H1 (cell line): ENCODE measurements at regions not wholly inside any gene's neighbourhood (a gene's known extent, or its start where the extent isn't known, plus 50 kb on each side); places are given as distances from the start of the nearest gene placed in this dataset.

Source experiments
- CTCF ChIA-PET: fragments of 300-600 bp; sonication (Branson Sonifier 250); formaldehyde crosslinking; loops from one replicate; lab custom pipeline; 2021; ENCODE audit not compliant: partially characterized antibody; lab: Charles Lee
- POLR2A ChIA-PET: fragments of 300-600 bp; sonication (Branson Sonifier 250); formaldehyde crosslinking; loops from one replicate; lab custom pipeline; 2021; ENCODE audit warnings: inconsistent platforms; ENCODE audit not compliant: partially characterized antibody; lab: Charles Lee
- DNase-seq, 2 experiments: peaks; one replicate each; pipeline versions ENCODE4 v3.0.0 to v3.0.0-alpha.2; 2010 to 2022; ENCODE audit warnings: low spot score in 2 of 2, low read depth in 1 of 2, mixed read lengths in 1 of 2
- FAIRE-seq: peaks from 2 replicates; lab custom pipeline; 2011; peaks lifted over from hg19 to GRCh38; lab: Jason Lieb, UNC
- H2AFZ ChIP-seq: 2 replicates; pipeline ENCODE4 v1.8.1; 2012; ENCODE audit warnings: low read length, inconsistent platforms
- H2AK5ac ChIP-seq: 2 replicates; pipeline ENCODE4 v1.6.1; 2013; ENCODE audit warnings: low read depth, low read length
- H2BK120ac ChIP-seq: replicated peaks from 2 replicates; pipeline ENCODE3; 2013; ENCODE audit warnings: low read depth, low read length, inconsistent platforms
- H2BK12ac ChIP-seq: 2 replicates; pipeline ENCODE4 v1.6.1; 2013; ENCODE audit warnings: low read depth, low read length
- H2BK15ac ChIP-seq: 2 replicates; pipeline ENCODE4 v1.6.1; 2013; ENCODE audit warnings: low read length
- H2BK20ac ChIP-seq: 2 replicates; pipeline ENCODE4 v1.6.1; 2013; ENCODE audit warnings: low read length
- H2BK5ac ChIP-seq: 2 replicates; pipeline ENCODE4 v1.6.1; 2013; ENCODE audit warnings: low read depth, low read length
- H3K14ac ChIP-seq: 2 replicates; pipeline ENCODE4 v1.6.1; 2013; ENCODE audit warnings: inconsistent platforms; ENCODE audit not compliant: insufficient read length
- H3K18ac ChIP-seq: 2 replicates; pipeline ENCODE4 v1.6.1; 2013; ENCODE audit warnings: low read length; ENCODE audit errors: extremely low read depth
- H3K23ac ChIP-seq: 2 replicates; pipeline ENCODE4 v1.6.1; 2013; ENCODE audit warnings: inconsistent platforms; ENCODE audit not compliant: insufficient read length
- H3K23me2 ChIP-seq: 2 replicates; pipeline ENCODE4 v1.6.1; 2013; ENCODE audit warnings: low read depth, low read length
- H3K27ac ChIP-seq: 2 replicates; pipeline ENCODE4 v1.6.1; 2011; ENCODE audit warnings: low read depth, low read length, inconsistent platforms
- H3K27me3 ChIP-seq, 4 experiments: replicated peaks in 1 of 4; 1 replicate in 1 of 4; 2 replicates in 3 of 4; pipeline versions ENCODE4 v1.6.1 to v1.8.1; 2011 to 2013; ENCODE audit warnings: low read length in 3 of 4, mild to moderate bottlenecking in 3 of 4, inconsistent platforms in 2 of 4, mixed read lengths in 2 of 4, moderate library complexity in 1 of 4; ENCODE audit not compliant: control insufficient read depth in 3 of 4, insufficient read depth in 3 of 4; ENCODE audit errors: extremely low read depth in 1 of 4
- H3K36me3 ChIP-seq, 4 experiments: 2 replicates each; pipeline versions ENCODE4 v1.6.1 to v1.8.1; 2011 to 2013; ENCODE audit warnings: mild to moderate bottlenecking in 4 of 4, low read length in 3 of 4, moderate library complexity in 2 of 4, control low read depth in 1 of 4, inconsistent platforms in 1 of 4; ENCODE audit not compliant: insufficient read depth in 4 of 4, control insufficient read depth in 2 of 4
- H3K4ac ChIP-seq: replicated peaks from 2 replicates; pipeline ENCODE3; 2013; ENCODE audit warnings: low read length, low read depth, mixed read lengths, inconsistent platforms; ENCODE audit not compliant: insufficient read length
- H3K4me1 ChIP-seq, 4 experiments: replicated peaks in 1 of 4; 1 replicate in 1 of 4; 2 replicates in 3 of 4; pipeline versions ENCODE4 v1.6.1 to v1.8.1; 2011 to 2013; ENCODE audit warnings: low read length in 3 of 4, inconsistent platforms in 2 of 4, mixed read lengths in 1 of 4; ENCODE audit not compliant: insufficient read depth in 4 of 4, control insufficient read depth in 3 of 4
- H3K4me2 ChIP-seq, 2 experiments: 2 replicates each; pipeline versions ENCODE4 v1.6.1 to v1.8.1; 2011 to 2013; ENCODE audit warnings: low read depth in 2 of 2, low read length in 2 of 2, control low read depth in 1 of 2, inconsistent platforms in 1 of 2, mild to moderate bottlenecking in 1 of 2; ENCODE audit not compliant: insufficient read depth in 1 of 2
- H3K4me3 ChIP-seq, 4 experiments: fragments of 200-600, 300-600 bp in 1 of 4; sonication (generic), shearing (Covaris generic), sonication (Bioruptor Twin) in 1 of 4; 2 replicates each; pipeline versions ENCODE4 v1.5.1 to v1.8.1; 2011 to 2016; ENCODE audit warnings: low read length in 4 of 4, low read depth in 3 of 4, control low read depth in 2 of 4, inconsistent platforms in 2 of 4, mild to moderate bottlenecking in 2 of 4, mixed read lengths in 1 of 4, moderate library complexity in 1 of 4; ENCODE audit not compliant: insufficient read depth in 2 of 4; ENCODE audit errors: extremely low read depth in 1 of 4
- H3K56ac ChIP-seq: replicated peaks from 2 replicates; pipeline ENCODE3; 2013; ENCODE audit warnings: low read depth, mild to moderate bottlenecking, mixed read lengths, low read length, inconsistent platforms; ENCODE audit not compliant: insufficient read length
- H3K79me1 ChIP-seq: 2 replicates; pipeline ENCODE4 v1.6.1; 2013; ENCODE audit warnings: low read depth, low read length, control low read depth
- H3K79me2 ChIP-seq, 2 experiments: 2 replicates each; pipeline versions ENCODE4 v1.6.1 to v1.8.1; 2012 to 2013; ENCODE audit warnings: low read length in 2 of 2, mild to moderate bottlenecking in 2 of 2, inconsistent platforms in 1 of 2; ENCODE audit not compliant: insufficient read depth in 2 of 2, control insufficient read depth in 1 of 2
- H3K9ac ChIP-seq, 4 experiments: replicated peaks in 1 of 4; 1 replicate in 1 of 4; 2 replicates in 3 of 4; pipeline versions ENCODE4 v1.6.1 to v1.8.1; 2011 to 2013; ENCODE audit warnings: low read depth in 3 of 4, low read length in 3 of 4, control low read depth in 2 of 4, mild to moderate bottlenecking in 2 of 4, moderate library complexity in 2 of 4, inconsistent platforms in 1 of 4; ENCODE audit errors: extremely low read depth in 1 of 4
- H3K9me3 ChIP-seq, 2 experiments: 2 replicates each; pipeline versions ENCODE4 v1.6.1 to v1.8.1; 2012 to 2013; ENCODE audit warnings: mild to moderate bottlenecking in 2 of 2, moderate library complexity in 2 of 2, control low read depth in 1 of 2, inconsistent platforms in 1 of 2, low read depth in 1 of 2, low read length in 1 of 2, mixed read lengths in 1 of 2; ENCODE audit not compliant: insufficient read depth in 2 of 2
- H4K20me1 ChIP-seq, 2 experiments: replicated peaks in 1 of 2; 2 replicates each; pipeline versions ENCODE3 to v1.8.1; 2011 to 2013; ENCODE audit warnings: inconsistent platforms in 2 of 2, low read length in 2 of 2, mild to moderate bottlenecking in 1 of 2; ENCODE audit not compliant: insufficient read depth in 2 of 2, control insufficient read depth in 1 of 2
- H4K5ac ChIP-seq: 2 replicates; pipeline ENCODE4 v1.6.1; 2013; ENCODE audit warnings: low read length, low read depth, mixed read lengths, inconsistent platforms; ENCODE audit not compliant: insufficient read length
- H4K8ac ChIP-seq: 2 replicates; pipeline ENCODE4 v1.8.0; 2013; ENCODE audit warnings: mild to moderate bottlenecking, moderate library complexity, low read length, inconsistent platforms; ENCODE audit not compliant: insufficient read depth; ENCODE audit errors: extremely low read depth
- H4K91ac ChIP-seq: replicated peaks from 2 replicates; pipeline ENCODE3; 2013; ENCODE audit warnings: low read length, mixed read lengths, inconsistent platforms; ENCODE audit not compliant: insufficient read length
- ASH2L ChIP-seq: fragments of 200-600, 300-600 bp; sonication (generic); IDR thresholded peaks from one replicate; pipeline ENCODE4 v1.7.1; 2017; ENCODE audit warnings: low read length
- ATF3 ChIP-seq: IDR thresholded peaks from 2 replicates; pipeline ENCODE4 v1.6.1; 2011; ENCODE audit warnings: low read depth, mild to moderate bottlenecking, low read length; ENCODE audit not compliant: insufficient read depth
- BRCA1 ChIP-seq: IDR thresholded peaks from 2 replicates; pipeline ENCODE4 v1.6.1; 2012; ENCODE audit warnings: low read depth, low read length, improper control_type of control experiment
- CBX8 ChIP-seq: fragments of 300-800, 300-1000 bp; sonication (generic); IDR thresholded peaks from 2 replicates; pipeline ENCODE4 v1.7.1; 2016; ENCODE audit warnings: low read depth, low read length, borderline replicate concordance
- CEBPB ChIP-seq: IDR thresholded peaks from 2 replicates; pipeline ENCODE4 v1.6.1; 2012; ENCODE audit warnings: low read depth, low read length
- CHD2 ChIP-seq: IDR thresholded peaks from 2 replicates; pipeline ENCODE4 v1.6.1; 2012; ENCODE audit warnings: low read length, improper control_type of control experiment
- EGR1 ChIP-seq: IDR thresholded peaks from 2 replicates; pipeline ENCODE4 v1.6.1; 2011; ENCODE audit warnings: low read depth, low read length, borderline replicate concordance
- HDAC2 ChIP-seq, 2 experiments: fragments of 300-600 bp in 1 of 2; sonication (generic) in 1 of 2; IDR thresholded peaks; 2 replicates each; pipeline ENCODE4 v1.6.1; 2011 to 2012; ENCODE audit warnings: low read depth in 2 of 2, low read length in 2 of 2, mild to moderate bottlenecking in 2 of 2, moderate library complexity in 2 of 2, borderline replicate concordance in 1 of 2, inconsistent platforms in 1 of 2
- JUN ChIP-seq: IDR thresholded peaks from 2 replicates; pipeline ENCODE4 v1.6.1; 2011; ENCODE audit warnings: low read depth, mild to moderate bottlenecking, improper control_type of control experiment, low read length
- MAX ChIP-seq: IDR thresholded peaks from 2 replicates; pipeline ENCODE4 v1.6.1; 2012; ENCODE audit warnings: inconsistent platforms
- NANOG ChIP-seq: IDR thresholded peaks from 2 replicates; pipeline ENCODE4 v1.6.1; 2011; ENCODE audit warnings: low read length, low read depth, mild to moderate bottlenecking, inconsistent platforms; ENCODE audit not compliant: insufficient read depth, poor library complexity, severe bottlenecking
- TAF7 ChIP-seq: optimal IDR thresholded peaks from 2 replicates; pipeline ENCODE3; 2011; ENCODE audit warnings: low read depth, mild to moderate bottlenecking, inconsistent platforms, low read length, moderate library complexity, borderline replicate concordance
- TBP ChIP-seq: IDR thresholded peaks from 2 replicates; pipeline ENCODE4 v1.6.1; 2011; ENCODE audit warnings: low read depth, low read length, improper control_type of control experiment
- YY1 ChIP-seq: IDR thresholded peaks from 2 replicates; pipeline ENCODE4 v1.6.1; 2011; ENCODE audit warnings: low read depth, mild to moderate bottlenecking, low read length
- WGBS, 2 experiments: shearing (Covaris generic) in 1 of 2; methylation state at CpG; one replicate each; pipeline versions ENCODE4 v1.1.6 to v1.1.7; 2013 to 2015; ENCODE audit warnings: low lambda C conversion rate in 2 of 2, mixed read lengths in 2 of 2, inconsistent platforms in 1 of 2, low coverage in 1 of 2, missing lambda C conversion rate in 1 of 2; ENCODE audit not compliant: insufficient replicate concordance in 2 of 2, insufficient coverage in 1 of 2, insufficient read length in 1 of 2; ENCODE audit errors: extremely low coverage in 1 of 2, missing lambda C conversion rate in 1 of 2; 5-methylcytosine and 5-hydroxymethylcytosine counted together

GRCh38 chr2:128786316-128786715, 467.6 kb upstream of the HS6ST1 start:
- no peak overlapping the region for H3K4me3 ChIP-seq
- TF ChIP-seq TBP (no peak), HDAC2 (IDR thresholded peaks at IDR 0.05; ENCODE audit: borderline replicate concordance in 1 of 2, low read depth in 2 of 2, low read length in 2 of 2) (no peak), JUN (no peak), NANOG (no peak), YY1 (no peak), BRCA1 (no peak), ASH2L (no peak), ATF3 (no peak), TAF7 (no peak), EGR1 (no peak), CBX8 (no peak), CEBPB (no peak), MAX (no peak), CHD2 (no peak)

More at GRCh38 chr2:128786316-128786715, 467.6 kb upstream of the HS6ST1 start:
- Histone ChIP-seq H3K9me3 (no peaks in the 10 kb centered on the region), H3K18ac (no peak overlapping the region), H3K56ac (no peak overlapping the region), H2AFZ (no peak overlapping the region), H3K14ac (no peak overlapping the region), H3K79me1 (no peaks in the 10 kb centered on the region), H3K23me2 (no peaks in the 10 kb centered on the region), H4K5ac (no peak overlapping the region), H2AK5ac (no peak overlapping the region), H4K8ac (no peak overlapping the region), H2BK12ac (no peak overlapping the region), H2BK120ac (no peak overlapping the region), H3K4me2 (peak overlapping the region in 1 of 2 experiments; percentile 12; a peak in 1 of 4 replicates), H4K91ac (no peak overlapping the region), H3K4me1 (peaks cover 3 to 8% (median 5%) of the 10 kb centered on the region in 4 experiments; a peak in 6 of 7 replicates), H3K23ac (no peak overlapping the region), H3K27ac (no peak overlapping the region), H2BK15ac (no peak overlapping the region), H4K20me1 (peaks cover 0 to 4% of the 10 kb centered on the region in 2 experiments), H3K36me3 (no peaks in the 10 kb centered on the region), H2BK5ac (no peak overlapping the region), H3K27me3 (no peaks in the 10 kb centered on the region), H3K9ac (no peak overlapping the region), H3K79me2 (no peaks in the 10 kb centered on the region), H2BK20ac (no peak overlapping the region), H3K4ac (no peak overlapping the region)
- FAIRE-seq = no peak
- ChIA-PET POLR2A (interaction anchor here (0.9 kb wide), 1 partner anchor 15 kb away, joined by 3 read pairs; no protein-coding TSS in a partner anchor), CTCF (interaction anchor here (1.1 to 1.6 kb wide), 2 partner anchors 11 to 31 kb away, joined by 3 read pairs; no protein-coding TSS in a partner anchor)
- WGBS, 2 experiments = 93% methylated on average over 6 of the region's 6 CpGs; no CpG with 5 or more reads in 1 of the 2 experiments
- DNase-seq = peak in 1 of 2 experiments; percentile 41
